ENCODE measurements at regions not wholly inside any gene's neighbourhood (a gene's known extent, or its start where the extent isn't known, plus 50 kb on each side); places are given as distances from the start of the nearest gene placed in this dataset.

GRCh38 chr14:106134886-106135285, 608.5 kb downstream of the TMEM121 start:
- Histone ChIP-seq H3K9ac (replicated peaks; ENCODE audit: extremely low read depth, insufficient read depth, low read length) (no peak overlapping the region), H3K9me1 (replicated peaks; ENCODE audit: control insufficient read depth, extremely low read depth, insufficient read depth, low read length) (no peaks in the 10 kb centered on the region), H3K9me3 (replicated peaks; ENCODE audit: control insufficient read depth, insufficient read depth, low read length) (no peaks in the 10 kb centered on the region), H3K4me1 (ENCODE audit: control insufficient read depth, extremely low read depth, insufficient read depth, low read length) (no peaks in the 10 kb centered on the region), H3K4me3 (replicated peaks in 1 of 3; ENCODE audit: insufficient read depth in 1 of 3, low read depth in 1 of 3, low read length in 3 of 3) (no peak overlapping the region), H3K4me2 (ENCODE audit: insufficient read depth, low read length) (no peak overlapping the region), H3K27me3 (ENCODE audit: control insufficient read depth in 2 of 2, insufficient read depth in 2 of 2, low read length in 2 of 2) (no peaks in the 10 kb centered on the region), H3K27ac (ENCODE audit: insufficient read depth, low read depth, low read length) (no peak overlapping the region), H3K36me3 (ENCODE audit: control insufficient read depth in 2 of 2, extremely low read depth in 1 of 2, insufficient read depth in 2 of 2, low read length in 2 of 2) (no peaks in the 10 kb centered on the region), H2AFZ (ENCODE audit: low read depth, low read length) (no peak overlapping the region), H4K20me1 (replicated peaks; ENCODE audit: control insufficient read depth, extremely low read depth, insufficient read depth, low read length) (no peaks in the 10 kb centered on the region), H3K79me2 (ENCODE audit: control insufficient read depth, insufficient read depth, low read length) (no peaks in the 10 kb centered on the region)
- no peak for FAIRE-seq
- ChIA-PET POLR2A (no interaction called here), CTCF (no interaction called here)
- BruUV-seq (replicated peaks), result no TSS peak
- dilution Hi-C loops (cut with MboI; ENCODE audit: extremely low pct_ligation_motif_present, low sequenced_read_pairs), result no loop called here
- intact Hi-C loops (cut with micrococcal nuclease), result no loop called here
- no peak for DNase-seq (ENCODE audit: low read depth, low spot score)
- TF ChIP-seq MYC (IDR thresholded peaks at IDR 0.05; ENCODE audit: low read depth, low read length), result no peak
- TF ChIP-seq EZH2 (IDR thresholded peaks at IDR 0.05; ENCODE audit: borderline replicate concordance, low read depth, low read length, severe bottlenecking), result no peak
- TF ChIP-seq POLR2AphosphoS5 (IDR thresholded peaks at IDR 0.05; ENCODE audit: insufficient read depth, low read depth, low read length), result no peak
- no peak for TF ChIP-seq JUN (IDR thresholded peaks at IDR 0.05; ENCODE audit: borderline replicate concordance, insufficient read depth, insufficient read length, low read depth)
- no peak for TF ChIP-seq CTCF (IDR thresholded peaks at IDR 0.05; ENCODE audit: extremely low read depth in 1 of 2, insufficient read depth in 1 of 2, low read depth in 1 of 2, low read length in 2 of 2)
- no peak for TF ChIP-seq GATA2 (IDR thresholded peaks at IDR 0.05; ENCODE audit: insufficient read depth, insufficient read length, low read depth, low read length)
- TF ChIP-seq FOS (IDR thresholded peaks at IDR 0.05; ENCODE audit: borderline replicate concordance, insufficient read depth, low read length), result no peak
- TF ChIP-seq POLR2A (IDR thresholded peaks at IDR 0.05; ENCODE audit: low read depth, low read length), result no peak
- no peak for TF ChIP-seq MAX (IDR thresholded peaks at IDR 0.05; ENCODE audit: insufficient read depth, insufficient read length)

Data from endothelial cell of umbilical vein (primary cell).